Panc1 (cell line): ENCODE measurements at regions not wholly inside any gene's neighbourhood (a gene's known extent, or its start where the extent isn't known, plus 50 kb on each side); places are given as distances from the start of the nearest gene placed in this dataset.

Experiments used
- ATAC-seq: fragments of 200-7000 bp; cut with Tn5 transposase; 2 replicates; pipeline ENCODE4 v1.9.1; 2020; ENCODE audit warnings: mild to moderate bottlenecking, moderate library complexity
- BruUV-seq: library from RNA; stranded (reverse); fragments of 400-500 nt; replicated peaks from 2 replicates; lab custom pipeline; 2021; lab: Mats Ljungman, UMichigan
- CTCF ChIA-PET: fragments of 300-600 bp; sonication (Branson Sonifier 250); formaldehyde crosslinking; loops from one replicate; lab custom pipeline; 2022; ENCODE audit warnings: antibody characterized with exemption; lab: Charles Lee
- POLR2A ChIA-PET: fragments of 300-600 bp; sonication (Branson Sonifier 250); formaldehyde crosslinking; loops from one replicate; lab custom pipeline; 2022; ENCODE audit warnings: antibody characterized with exemption; lab: Charles Lee
- DNase-seq: peaks from one replicate; pipeline ENCODE4 v3.0.0-alpha.2; 2010; ENCODE audit warnings: low read depth, low spot score
- H3K27ac ChIP-seq: 2 replicates; pipeline ENCODE4 v1.5.1; 2011; ENCODE audit warnings: mild to moderate bottlenecking, low read length, inconsistent platforms
- H3K27me3 ChIP-seq: fragments of 200-500 bp; sonication (Bioruptor generic); 2 replicates; pipeline ENCODE4 v1.6.0; 2014; ENCODE audit warnings: low read length, inconsistent platforms; ENCODE audit not compliant: control insufficient read depth, insufficient read depth
- H3K36me3 ChIP-seq: fragments of 200-500 bp; sonication (Bioruptor generic); 2 replicates; pipeline ENCODE4 v1.5.1; 2014; ENCODE audit warnings: inconsistent platforms, mild to moderate bottlenecking, low read length, moderate library complexity; ENCODE audit not compliant: control insufficient read depth, insufficient read depth
- H3K4me1 ChIP-seq: 2 replicates; pipeline ENCODE4 v1.5.1; 2011; ENCODE audit warnings: inconsistent platforms, mild to moderate bottlenecking, low read length, moderate library complexity; ENCODE audit not compliant: control insufficient read depth, insufficient read depth
- H3K4me3 ChIP-seq, 2 experiments: 2 replicates each; pipeline ENCODE4 v1.5.1; 2011 to 2012; ENCODE audit warnings: low read depth in 2 of 2, low read length in 2 of 2, mild to moderate bottlenecking in 2 of 2, inconsistent platforms in 1 of 2, moderate library complexity in 1 of 2
- H3K9me3 ChIP-seq: fragments of 200-500 bp; sonication (Bioruptor generic); 2 replicates; pipeline ENCODE4 v1.5.1; 2014; ENCODE audit warnings: low read depth, mild to moderate bottlenecking, inconsistent platforms, low read length, moderate library complexity; ENCODE audit not compliant: control insufficient read depth, insufficient read depth
- POLR2AphosphoS5 ChIP-seq: IDR thresholded peaks from 2 replicates; pipeline ENCODE4 v1.6.1; 2012; ENCODE audit warnings: mild to moderate bottlenecking, low read depth, low read length, moderate library complexity
- SIN3A ChIP-seq: IDR thresholded peaks from 2 replicates; pipeline ENCODE4 v1.6.1; 2012; ENCODE audit warnings: low read depth, mild to moderate bottlenecking, low read length, moderate library complexity, borderline replicate concordance; ENCODE audit not compliant: insufficient read depth
- TCF7L2 ChIP-seq: IDR thresholded peaks from 2 replicates; pipeline ENCODE4 v1.6.1; 2011; ENCODE audit warnings: mild to moderate bottlenecking, low read depth, low read length, inconsistent platforms
- in situ Hi-C: cut with HindIII; loops from 2 replicates; pipeline ENCODE4 v1.10.0; 2016; ENCODE audit warnings: low sequenced_read_pairs, low pct_unique_long_range_greater_than_20kb
- intact Hi-C: fragments of 100-400 bp; cut with micrococcal nuclease; formaldehyde crosslinking; loops from one replicate; pipeline ENCODE4 v1.10.0; 2022; ENCODE audit not compliant: unreplicated experiment
- TF ChIP-seq, protein P1 (sequence below): fragments of 450-650 bp; IDR thresholded peaks from 2 replicates; pipeline ENCODE4 v1.5.1; 2017; ENCODE audit warnings: mild to moderate bottlenecking
- TF ChIP-seq, protein P2 (sequence below), 2 experiments: IDR thresholded peaks; 2 replicates each; pipeline ENCODE4 v1.6.1; 2011 to 2012; ENCODE audit warnings: low read depth in 2 of 2, control low read depth in 1 of 2, low read length in 1 of 2, mild to moderate bottlenecking in 1 of 2, moderate library complexity in 1 of 2; ENCODE audit not compliant: insufficient read depth in 1 of 2

DNA sequence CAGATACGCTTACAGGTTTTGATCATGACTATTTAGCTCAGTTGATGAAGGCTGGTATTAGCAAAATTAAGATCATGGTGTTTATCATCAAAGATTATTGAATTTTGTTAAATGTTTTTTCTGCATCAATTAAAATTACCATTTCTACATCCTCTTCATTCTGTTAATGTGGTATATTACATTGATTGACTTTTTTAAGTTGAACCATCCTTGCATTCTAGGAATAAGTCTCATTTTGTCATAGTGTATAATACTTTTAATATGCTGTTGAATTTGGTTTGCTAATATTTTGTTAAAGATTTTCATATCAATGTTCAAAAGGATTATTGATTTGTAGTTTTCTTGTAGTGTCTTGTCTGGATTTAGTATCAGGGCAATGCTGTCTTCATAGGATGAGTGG is 142.4 kb downstream of the LYPLAL1 start:
- no TSS peak for BruUV-seq
- no peaks in the 10 kb centered on the region for H3K27me3 ChIP-seq
- intact Hi-C loops (no loop called here), in situ Hi-C loops (no loop called here)
- H3K4me3 ChIP-seq, result no peak overlapping the region
- ATAC-seq (no peak), DNase-seq (no peak)
- no peaks in the 10 kb centered on the region for H3K36me3 ChIP-seq
- ChIA-PET POLR2A (no interaction called here), CTCF (no interaction called here)
- no peaks in the 10 kb centered on the region for H3K4me1 ChIP-seq
- H3K27ac ChIP-seq, result no peak overlapping the region
- H3K9me3 ChIP-seq, result peaks cover 10% of the 10 kb centered on the region; the same call in 1 of the 2 replicates
- TF ChIP-seq TCF7L2 (no peak), SIN3A (no peak), POLR2AphosphoS5 (no peak)
- TF ChIP-seq, protein P1, sequence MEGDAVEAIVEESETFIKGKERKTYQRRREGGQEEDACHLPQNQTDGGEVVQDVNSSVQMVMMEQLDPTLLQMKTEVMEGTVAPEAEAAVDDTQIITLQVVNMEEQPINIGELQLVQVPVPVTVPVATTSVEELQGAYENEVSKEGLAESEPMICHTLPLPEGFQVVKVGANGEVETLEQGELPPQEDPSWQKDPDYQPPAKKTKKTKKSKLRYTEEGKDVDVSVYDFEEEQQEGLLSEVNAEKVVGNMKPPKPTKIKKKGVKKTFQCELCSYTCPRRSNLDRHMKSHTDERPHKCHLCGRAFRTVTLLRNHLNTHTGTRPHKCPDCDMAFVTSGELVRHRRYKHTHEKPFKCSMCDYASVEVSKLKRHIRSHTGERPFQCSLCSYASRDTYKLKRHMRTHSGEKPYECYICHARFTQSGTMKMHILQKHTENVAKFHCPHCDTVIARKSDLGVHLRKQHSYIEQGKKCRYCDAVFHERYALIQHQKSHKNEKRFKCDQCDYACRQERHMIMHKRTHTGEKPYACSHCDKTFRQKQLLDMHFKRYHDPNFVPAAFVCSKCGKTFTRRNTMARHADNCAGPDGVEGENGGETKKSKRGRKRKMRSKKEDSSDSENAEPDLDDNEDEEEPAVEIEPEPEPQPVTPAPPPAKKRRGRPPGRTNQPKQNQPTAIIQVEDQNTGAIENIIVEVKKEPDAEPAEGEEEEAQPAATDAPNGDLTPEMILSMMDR, result no peak
- TF ChIP-seq, protein P2, sequence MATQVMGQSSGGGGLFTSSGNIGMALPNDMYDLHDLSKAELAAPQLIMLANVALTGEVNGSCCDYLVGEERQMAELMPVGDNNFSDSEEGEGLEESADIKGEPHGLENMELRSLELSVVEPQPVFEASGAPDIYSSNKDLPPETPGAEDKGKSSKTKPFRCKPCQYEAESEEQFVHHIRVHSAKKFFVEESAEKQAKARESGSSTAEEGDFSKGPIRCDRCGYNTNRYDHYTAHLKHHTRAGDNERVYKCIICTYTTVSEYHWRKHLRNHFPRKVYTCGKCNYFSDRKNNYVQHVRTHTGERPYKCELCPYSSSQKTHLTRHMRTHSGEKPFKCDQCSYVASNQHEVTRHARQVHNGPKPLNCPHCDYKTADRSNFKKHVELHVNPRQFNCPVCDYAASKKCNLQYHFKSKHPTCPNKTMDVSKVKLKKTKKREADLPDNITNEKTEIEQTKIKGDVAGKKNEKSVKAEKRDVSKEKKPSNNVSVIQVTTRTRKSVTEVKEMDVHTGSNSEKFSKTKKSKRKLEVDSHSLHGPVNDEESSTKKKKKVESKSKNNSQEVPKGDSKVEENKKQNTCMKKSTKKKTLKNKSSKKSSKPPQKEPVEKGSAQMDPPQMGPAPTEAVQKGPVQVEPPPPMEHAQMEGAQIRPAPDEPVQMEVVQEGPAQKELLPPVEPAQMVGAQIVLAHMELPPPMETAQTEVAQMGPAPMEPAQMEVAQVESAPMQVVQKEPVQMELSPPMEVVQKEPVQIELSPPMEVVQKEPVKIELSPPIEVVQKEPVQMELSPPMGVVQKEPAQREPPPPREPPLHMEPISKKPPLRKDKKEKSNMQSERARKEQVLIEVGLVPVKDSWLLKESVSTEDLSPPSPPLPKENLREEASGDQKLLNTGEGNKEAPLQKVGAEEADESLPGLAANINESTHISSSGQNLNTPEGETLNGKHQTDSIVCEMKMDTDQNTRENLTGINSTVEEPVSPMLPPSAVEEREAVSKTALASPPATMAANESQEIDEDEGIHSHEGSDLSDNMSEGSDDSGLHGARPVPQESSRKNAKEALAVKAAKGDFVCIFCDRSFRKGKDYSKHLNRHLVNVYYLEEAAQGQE (IDR thresholded peaks at IDR 0.05; ENCODE audit: insufficient read depth in 1 of 2, low read depth in 2 of 2, low read length in 1 of 2), result no peak

DNA sequence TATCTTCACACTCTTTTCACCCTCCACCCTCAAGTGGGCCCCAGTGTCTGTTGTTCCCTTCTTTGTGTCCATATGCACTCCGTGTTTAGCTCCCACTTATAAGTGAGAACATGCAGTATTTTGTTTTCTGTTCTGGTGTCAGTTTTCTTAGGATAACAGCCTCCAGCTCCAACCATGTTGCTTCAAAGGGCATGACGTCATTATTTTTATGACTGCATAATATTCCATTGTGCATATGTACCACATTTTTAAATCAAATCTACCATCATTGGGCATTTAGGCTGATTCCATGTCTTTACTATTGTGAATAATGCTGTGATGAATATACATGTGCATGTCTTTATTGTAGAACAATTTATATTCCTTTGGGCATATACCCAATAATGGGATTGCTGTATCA is 140.3 kb downstream of the LYPLAL1 start:
- no peak for TF ChIP-seq SIN3A
- no peak for TF ChIP-seq POLR2AphosphoS5
- TF ChIP-seq TCF7L2, result no peak
- TF ChIP-seq, protein P1, result no peak
- TF ChIP-seq, protein P2 (IDR thresholded peaks at IDR 0.05; ENCODE audit: insufficient read depth in 1 of 2, low read depth in 2 of 2, low read length in 1 of 2), result no peak
- ChIA-PET POLR2A (no interaction called here), CTCF (no interaction called here)
- in situ Hi-C loops, result no loop called here
- Histone ChIP-seq H3K4me1 (no peaks in the 10 kb centered on the region), H3K9me3 (peaks cover 10% of the 10 kb centered on the region; the same call in 1 of the 2 replicates), H3K4me3 (no peak overlapping the region), H3K27ac (no peak overlapping the region), H3K36me3 (no peaks in the 10 kb centered on the region), H3K27me3 (no peaks in the 10 kb centered on the region)
- no TSS peak for BruUV-seq
- DNase-seq (no peak), ATAC-seq (no peak)
- intact Hi-C loops, result no loop called here
